HPDE6-E6E7 (cell line): ENCODE measurements at regions not wholly inside any gene's neighbourhood (a gene's known extent, or its start where the extent isn't known, plus 50 kb on each side); places are given as distances from the start of the nearest gene placed in this dataset.
"Not testable (repeated sequence)": the region's sequence is repeated elsewhere in the genome, so short reads cannot be mapped to it uniquely, and the experiment has no call there.

Source experiments
- DNase-seq: peaks from one replicate; pipeline ENCODE4 v3.0.0; 2011; ENCODE audit warnings: missing footprints; ENCODE audit errors: extremely low spot score

DNA sequence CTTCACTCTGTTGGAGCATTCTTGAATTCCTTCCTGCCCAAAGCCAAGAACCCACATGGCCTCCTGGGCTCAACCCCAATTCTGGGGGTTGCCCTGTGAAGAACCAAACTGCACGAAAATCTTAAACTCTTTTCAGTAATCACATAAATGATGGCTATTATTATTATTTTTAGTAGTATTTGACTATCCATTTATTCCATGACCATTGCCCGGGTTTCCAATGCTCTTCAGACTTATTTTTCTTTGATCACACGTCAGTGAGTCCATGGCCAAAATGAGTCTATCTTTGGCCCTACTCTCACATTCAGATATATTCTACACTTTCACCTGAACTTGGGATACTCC is 185.9 kb downstream of the AVL9 start:
- no peak for DNase-seq

GRCh38 chr7:32680259-32681173 is 185.2 kb downstream of the AVL9 start:
- DNase-seq = no peak

DNA sequence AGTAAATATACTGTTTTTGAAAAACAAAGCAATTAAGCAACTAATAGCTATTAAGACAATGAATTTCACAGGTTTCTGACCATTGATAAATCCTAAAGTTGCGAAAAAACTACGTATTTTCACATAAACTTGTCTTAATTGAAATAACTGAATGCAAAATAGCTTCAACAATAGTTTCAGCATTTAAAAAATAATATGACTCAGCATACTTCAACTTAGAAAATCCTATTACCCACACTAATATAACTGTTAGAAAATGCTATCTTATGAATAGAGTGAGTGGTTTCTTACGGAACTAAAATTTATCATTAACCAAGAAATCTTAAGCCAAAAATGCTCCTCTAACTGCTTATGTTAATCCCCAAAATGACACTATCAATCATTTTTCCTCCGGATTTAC is 183.9 kb downstream of the AVL9 start:
- DNase-seq = no peak

DNA sequence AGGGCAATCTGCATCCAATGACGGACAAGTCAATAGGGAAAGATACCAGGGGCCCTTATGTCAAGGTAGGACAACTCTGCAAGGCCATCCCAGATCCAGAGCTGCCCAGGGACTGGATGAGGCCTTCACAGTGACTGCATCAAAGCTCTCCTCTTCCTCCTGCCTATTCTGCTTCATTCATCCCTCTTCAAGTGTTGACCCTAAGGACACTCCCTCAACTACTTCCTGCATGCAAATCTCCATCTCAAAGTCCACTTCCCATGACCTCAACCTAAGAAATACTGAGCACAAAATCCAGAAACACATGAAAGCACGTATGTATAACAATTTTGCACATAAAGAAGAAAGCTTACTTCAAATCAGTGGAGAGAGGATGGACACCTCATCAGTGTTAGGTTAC is 182.3 kb downstream of the AVL9 start:
- DNase-seq = no peak

DNA sequence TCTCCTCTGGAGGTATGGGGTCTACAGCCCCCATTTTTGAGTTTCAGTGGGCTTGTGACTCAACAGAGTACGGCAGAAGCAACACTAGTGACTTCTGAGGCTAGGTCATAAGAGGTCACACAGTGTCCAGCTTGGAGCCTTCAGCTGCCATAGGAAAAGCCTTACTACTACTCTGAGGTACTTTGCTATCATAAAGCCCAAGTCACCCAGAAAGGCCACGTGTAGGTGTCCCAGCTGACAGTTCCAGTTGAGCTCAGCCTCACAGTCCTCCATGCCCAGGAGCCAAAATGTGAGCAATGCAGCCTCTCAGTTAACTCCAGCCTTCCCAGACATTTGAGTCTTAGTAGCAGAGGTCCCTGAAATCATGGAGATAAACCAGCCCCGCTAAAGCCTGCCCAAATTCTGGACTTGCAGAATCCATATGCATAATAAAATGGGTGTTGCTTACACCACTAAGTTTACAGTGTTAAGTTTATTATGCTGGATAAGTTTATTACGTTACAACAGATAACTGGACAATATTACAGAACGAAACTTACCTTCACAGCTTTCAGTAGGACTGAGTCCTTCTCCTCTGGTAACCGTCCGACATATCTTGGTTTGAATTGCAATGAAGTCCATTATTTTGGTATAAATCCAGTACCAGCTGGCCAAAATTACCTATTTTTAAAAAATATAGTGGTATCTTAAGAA is 181.1 kb downstream of the AVL9 start:
- DNase-seq = no peak

GRCh38 chr7:32673275-32673983 is 178.1 kb downstream of the AVL9 start:
- DNase-seq = no peak

- peak; percentile 25 for DNase-seq
Measured at GRCh38 chr7:32670110-32671025, 175.1 kb downstream of the AVL9 start.

DNA sequence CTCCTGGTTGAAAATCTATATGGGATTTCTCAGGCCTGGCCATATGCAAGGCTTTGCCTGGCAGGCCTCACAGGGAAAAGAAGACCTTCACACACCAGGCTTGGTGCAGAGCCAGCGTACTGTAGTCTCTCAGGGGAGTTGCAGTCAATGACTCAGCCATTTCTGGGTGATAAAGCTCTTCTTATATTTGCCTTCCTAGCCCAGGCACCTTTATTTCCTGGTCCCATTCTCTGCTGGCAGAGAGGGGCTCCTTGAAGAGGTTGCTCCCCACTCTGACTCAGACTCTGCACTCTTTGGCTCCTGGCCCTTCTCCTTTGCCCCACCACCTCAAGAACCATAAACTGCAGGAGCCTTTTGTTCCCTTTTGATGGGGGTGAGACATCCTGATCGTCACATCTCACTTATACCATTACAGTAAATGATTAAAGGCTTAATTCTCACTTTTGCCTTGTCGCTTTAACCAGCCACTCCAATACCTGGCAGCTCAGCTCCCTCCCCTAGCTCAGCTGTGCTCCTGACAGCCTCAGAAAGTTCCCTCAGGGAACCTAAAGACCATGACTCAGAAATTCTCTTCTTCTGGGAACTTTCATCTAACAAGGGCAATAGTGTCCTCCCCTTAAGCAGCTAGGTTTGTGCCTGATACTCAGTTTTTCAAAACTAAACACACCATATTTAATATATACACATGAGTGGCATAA is 174.0 kb downstream of the AVL9 start:
- peak; percentile 25 for DNase-seq

DNA sequence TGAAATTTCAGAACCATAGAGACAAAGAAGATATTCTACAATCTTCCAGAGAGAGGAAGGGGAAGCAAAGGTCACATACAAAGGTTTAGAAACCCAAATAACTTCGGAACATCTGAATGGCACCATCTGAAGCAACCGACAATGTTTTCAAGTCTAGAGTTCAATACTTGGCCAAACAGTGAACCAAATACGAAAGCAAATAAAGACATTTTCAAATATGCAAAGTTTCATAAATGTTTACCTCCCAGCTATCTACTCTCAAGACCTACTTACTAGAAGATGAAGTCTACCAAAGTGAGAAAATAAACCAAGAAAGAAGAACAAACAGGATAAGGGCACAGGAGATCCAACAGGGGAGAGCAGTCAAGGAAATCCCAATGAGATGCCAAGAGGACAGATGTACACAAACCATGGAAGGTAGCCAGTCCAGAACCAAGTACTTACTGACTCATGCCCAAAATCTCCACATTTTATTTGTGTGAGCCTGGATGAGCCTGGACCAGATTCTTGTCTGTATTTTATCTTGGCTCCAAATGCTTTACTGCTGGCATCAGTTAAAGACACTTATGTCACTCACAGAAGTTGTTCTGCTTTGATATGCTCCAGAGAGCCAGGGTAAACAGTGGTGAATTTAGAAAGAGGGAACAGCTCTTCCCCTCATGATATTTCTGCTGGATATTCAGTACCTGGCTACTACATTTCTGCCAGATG is 173.3 kb downstream of the AVL9 start:
- DNase-seq = not testable (repeated sequence)

GRCh38 chr7:32667586-32667985 is 172.3 kb downstream of the AVL9 start:
- DNase-seq = not testable (repeated sequence)

DNA sequence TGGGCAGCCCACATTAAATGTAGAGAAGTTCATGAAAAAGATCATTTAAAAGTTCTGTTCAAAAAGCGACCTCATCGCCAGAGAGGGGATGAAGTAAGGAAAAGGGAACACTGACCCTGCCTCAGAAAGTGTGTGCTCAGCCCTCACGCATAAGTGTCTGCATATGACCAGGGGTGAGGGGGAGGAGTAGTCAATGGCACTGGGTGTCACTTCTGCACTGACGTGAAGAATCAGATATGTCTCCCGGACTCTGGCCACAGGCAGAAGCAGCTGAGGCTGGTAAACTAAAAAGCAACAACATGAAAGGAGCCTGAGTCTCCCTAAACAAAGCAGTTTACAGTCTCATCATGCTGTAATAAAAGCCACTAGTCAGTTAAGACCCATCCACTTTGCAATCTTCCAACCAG is 168.5 kb downstream of the AVL9 start:
- not testable (repeated sequence) for DNase-seq

- DNase-seq = not testable (repeated sequence)
Measured at GRCh38 chr7:32662509-32662908, 167.2 kb downstream of the AVL9 start.

- no peak for DNase-seq
Measured at GRCh38 chr7:32661929-32662328, 166.6 kb downstream of the AVL9 start.

- no peak for DNase-seq
Measured at GRCh38 chr7:32661501-32661900, 166.2 kb downstream of the AVL9 start.

- no peak for DNase-seq
Measured at GRCh38 chr7:32660936-32661335, 165.6 kb downstream of the AVL9 start.

- DNase-seq = no peak
Measured at GRCh38 chr7:32659853-32660252, 164.6 kb downstream of the AVL9 start.

GRCh38 chr7:32658467-32658869 is 163.2 kb downstream of the AVL9 start:
- no peak for DNase-seq

DNA sequence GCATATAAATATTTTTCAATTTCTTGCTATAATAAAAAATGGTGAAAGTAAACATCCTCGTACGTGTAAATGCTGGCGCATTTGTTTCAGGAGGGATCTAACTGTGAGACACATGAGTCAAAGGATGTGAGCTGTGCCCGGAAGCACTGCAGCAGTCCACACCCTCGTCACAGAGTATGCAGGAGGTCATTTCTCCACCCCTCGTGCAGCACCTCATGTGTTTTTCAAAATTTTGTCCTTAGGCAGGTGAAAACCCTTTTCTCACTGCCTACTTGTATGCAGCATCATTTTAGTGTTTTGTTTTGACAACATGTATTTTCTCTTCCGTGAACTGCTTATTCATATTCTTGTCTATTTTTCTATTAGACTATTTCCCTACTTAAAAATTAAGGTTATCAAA is 162.7 kb downstream of the AVL9 start:
- peak; percentile 48 for DNase-seq

DNA sequence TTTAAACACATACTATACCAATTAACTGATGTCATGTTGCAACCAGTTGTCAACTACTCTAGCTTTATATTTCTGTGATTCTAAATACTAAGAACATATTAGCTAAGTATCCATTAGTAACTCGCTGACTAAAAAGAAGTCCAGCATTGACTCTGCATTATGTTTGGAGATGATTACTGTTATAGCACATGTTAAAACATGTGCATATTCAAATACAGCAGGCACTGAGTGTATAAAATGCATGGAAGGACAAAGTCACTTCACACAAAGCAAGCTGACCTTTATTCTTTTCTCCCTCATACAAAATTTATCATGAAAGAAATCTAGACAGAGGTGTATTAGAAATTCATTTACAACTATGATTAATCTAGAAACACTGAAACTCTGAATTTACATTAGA is 159.3 kb downstream of the AVL9 start:
- DNase-seq = not testable (repeated sequence)

- not testable (repeated sequence) for DNase-seq
Measured at GRCh38 chr7:32650356-32650755, 155.1 kb downstream of the AVL9 start.
